Neural cell (in vitro differentiated cells): ENCODE measurements at regions not wholly inside any gene's neighbourhood (a gene's known extent, or its start where the extent isn't known, plus 50 kb on each side); places are given as distances from the start of the nearest gene placed in this dataset.

Experiments
- EP300 ChIP-seq: fragments of 450-650 bp; conservative IDR thresholded peaks from 2 replicates; pipeline ENCODE4 v1.6.1; 2014; ENCODE audit warnings: antibody characterized with exemption, mild to moderate bottlenecking, moderate library complexity; ENCODE audit not compliant: poor library complexity, severe bottlenecking
- EZH2 ChIP-seq: fragments of 200-600, 300-800 bp; shearing (Covaris generic), sonication (generic); IDR thresholded peaks from 2 replicates; pipeline ENCODE4 v1.6.1; 2014; ENCODE audit warnings: antibody characterized with exemption, low read length, borderline replicate concordance, mild to moderate bottlenecking; ENCODE audit not compliant: insufficient read depth, poor library complexity, severe bottlenecking
- MXI1 ChIP-seq: fragments of 450-650 bp; conservative IDR thresholded peaks from 2 replicates; pipeline ENCODE4 v1.6.1; 2014; ENCODE audit warnings: antibody characterized with exemption, mild to moderate bottlenecking; ENCODE audit not compliant: poor library complexity, severe bottlenecking
- POLR2AphosphoS5 ChIP-seq: IDR thresholded peaks from 2 replicates; pipeline ENCODE4 v1.6.1; 2012
- RAD21 ChIP-seq: fragments of 450-650 bp; conservative IDR thresholded peaks from 2 replicates; pipeline ENCODE4 v1.6.1; 2014; ENCODE audit warnings: antibody characterized with exemption, mild to moderate bottlenecking, moderate library complexity
- REST ChIP-seq: IDR thresholded peaks from 2 replicates; pipeline ENCODE4 v1.6.1; 2012; ENCODE audit warnings: borderline replicate concordance
- SMC3 ChIP-seq: fragments of 450-650 bp; conservative IDR thresholded peaks from 2 replicates; pipeline ENCODE4 v1.6.1; 2014; ENCODE audit warnings: antibody characterized with exemption, mild to moderate bottlenecking, moderate library complexity; ENCODE audit not compliant: poor library complexity
- TAF1 ChIP-seq: IDR thresholded peaks from 2 replicates; pipeline ENCODE4 v1.6.1; 2012; ENCODE audit warnings: low read depth
- TF ChIP-seq, protein P1 (sequence below): fragments of 450-650 bp; IDR thresholded peaks from 2 replicates; pipeline ENCODE4 v1.5.1; 2014; ENCODE audit warnings: antibody characterized with exemption, mild to moderate bottlenecking, moderate library complexity; ENCODE audit not compliant: poor library complexity, severe bottlenecking

- TF ChIP-seq, protein P1, sequence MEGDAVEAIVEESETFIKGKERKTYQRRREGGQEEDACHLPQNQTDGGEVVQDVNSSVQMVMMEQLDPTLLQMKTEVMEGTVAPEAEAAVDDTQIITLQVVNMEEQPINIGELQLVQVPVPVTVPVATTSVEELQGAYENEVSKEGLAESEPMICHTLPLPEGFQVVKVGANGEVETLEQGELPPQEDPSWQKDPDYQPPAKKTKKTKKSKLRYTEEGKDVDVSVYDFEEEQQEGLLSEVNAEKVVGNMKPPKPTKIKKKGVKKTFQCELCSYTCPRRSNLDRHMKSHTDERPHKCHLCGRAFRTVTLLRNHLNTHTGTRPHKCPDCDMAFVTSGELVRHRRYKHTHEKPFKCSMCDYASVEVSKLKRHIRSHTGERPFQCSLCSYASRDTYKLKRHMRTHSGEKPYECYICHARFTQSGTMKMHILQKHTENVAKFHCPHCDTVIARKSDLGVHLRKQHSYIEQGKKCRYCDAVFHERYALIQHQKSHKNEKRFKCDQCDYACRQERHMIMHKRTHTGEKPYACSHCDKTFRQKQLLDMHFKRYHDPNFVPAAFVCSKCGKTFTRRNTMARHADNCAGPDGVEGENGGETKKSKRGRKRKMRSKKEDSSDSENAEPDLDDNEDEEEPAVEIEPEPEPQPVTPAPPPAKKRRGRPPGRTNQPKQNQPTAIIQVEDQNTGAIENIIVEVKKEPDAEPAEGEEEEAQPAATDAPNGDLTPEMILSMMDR, result no peak
- TF ChIP-seq RAD21 (no peak), POLR2AphosphoS5 (no peak), REST (no peak), EP300 (no peak), TAF1 (no peak), SMC3 (no peak), EZH2 (no peak), MXI1 (no peak)
These were observed 159.7 kb downstream of the THBS2 start for GRCh38 chr6:169093770-169094551.
